HepG2 (cell line): ENCODE measurements at regions not wholly inside any gene's neighbourhood (a gene's known extent, or its start where the extent isn't known, plus 50 kb on each side); places are given as distances from the start of the nearest gene placed in this dataset.

Experiments used
- ATAC-seq: fragments of 200-7000 bp; cut with Tn5 transposase; 3 replicates; pipeline ENCODE4 v1.9.1; 2020; ENCODE audit warnings: mild to moderate bottlenecking, moderate library complexity
- BruUV-seq: library from RNA; stranded (reverse); fragments of 400-500 nt; replicated peaks from 2 replicates; lab custom pipeline; 2021; lab: Mats Ljungman, UMichigan
- CTCF ChIA-PET: fragments of 300-600 bp; formaldehyde crosslinking; extraction: SDS; loops from one replicate; lab custom pipeline; 2021; ENCODE audit warnings: low total read pairs, inconsistent platforms, low intra/inter-chr PET ratio; lab: Yijun Ruan, JAX
- POLR2A ChIA-PET: fragments of 350-600 bp; sonication (Branson Sonifier 250); formaldehyde crosslinking; loops from one replicate; lab custom pipeline; 2020; ENCODE audit warnings: antibody characterized with exemption, inconsistent platforms; lab: Yijun Ruan, JAX
- DNase-seq: peaks from one replicate; pipeline ENCODE4 v3.0.0-alpha.2; 2015; ENCODE audit warnings: low spot score
- FAIRE-seq: peaks from 3 replicates; lab custom pipeline; 2011; peaks lifted over from hg19 to GRCh38; lab: Jason Lieb, UNC
- H2AFZ ChIP-seq: one replicate; pipeline ENCODE4 v1.6.1; 2011; ENCODE audit warnings: low read length, inconsistent platforms
- H3K27ac ChIP-seq: fragments of 300-600 bp; 3 replicates; pipeline ENCODE4 v1.8.0; 2011; ENCODE audit warnings: mixed run types, mild to moderate bottlenecking, mixed read lengths, low read length, inconsistent platforms; ENCODE audit not compliant: insufficient read depth; ENCODE audit errors: extremely low read length
- H3K27me3 ChIP-seq, 2 experiments: fragments of 200-600 bp in 1 of 2; 2 replicates in 1 of 2; 3 replicates in 1 of 2; pipeline versions ENCODE4 v1.6.0 to v1.8.0; 2011; ENCODE audit warnings: low read length in 2 of 2, mild to moderate bottlenecking in 2 of 2, moderate library complexity in 2 of 2, inconsistent platforms in 1 of 2; ENCODE audit not compliant: insufficient read depth in 2 of 2, control insufficient read depth in 1 of 2
- H3K36me3 ChIP-seq, 2 experiments: fragments of 200-600 bp in 1 of 2; replicated peaks in 1 of 2; 2 replicates in 1 of 2; 3 replicates in 1 of 2; pipeline versions ENCODE4 v1.5.1 to v1.8.0; 2011; ENCODE audit warnings: low read length in 2 of 2, inconsistent platforms in 1 of 2; ENCODE audit not compliant: insufficient read depth in 2 of 2, control insufficient read depth in 1 of 2
- H3K4me1 ChIP-seq: 2 replicates; pipeline ENCODE4 v1.5.1; 2012; ENCODE audit warnings: low read length, inconsistent platforms; ENCODE audit not compliant: insufficient read depth
- H3K4me2 ChIP-seq: 2 replicates; pipeline ENCODE4 v1.6.0; 2011; ENCODE audit warnings: low read depth, low read length, inconsistent platforms
- H3K4me3 ChIP-seq, 3 experiments: fragments of 200-600 bp in 1 of 3; sonication (generic), shearing (Covaris generic) in 1 of 3; replicated peaks in 1 of 3; 2 replicates each; pipeline ENCODE4 v1.5.1; 2011 to 2016; ENCODE audit warnings: low read length in 3 of 3, inconsistent platforms in 2 of 3, low read depth in 2 of 3, mild to moderate bottlenecking in 2 of 3, control low read depth in 1 of 3, mixed read lengths in 1 of 3; ENCODE audit not compliant: insufficient read depth in 1 of 3
- H3K79me2 ChIP-seq: one replicate; pipeline ENCODE4 v1.6.1; 2011; ENCODE audit warnings: low read length, inconsistent platforms; ENCODE audit not compliant: insufficient read depth
- H3K9ac ChIP-seq: 2 replicates; pipeline ENCODE4 v1.6.0; 2011; ENCODE audit warnings: mild to moderate bottlenecking, low read depth, low read length, inconsistent platforms; ENCODE audit not compliant: insufficient read depth
- H3K9me3 ChIP-seq: 2 replicates; pipeline ENCODE4 v1.5.1; 2012; ENCODE audit warnings: mild to moderate bottlenecking, low read length
- H4K20me1 ChIP-seq: 2 replicates; pipeline ENCODE4 v1.6.0; 2011; ENCODE audit warnings: inconsistent platforms, mild to moderate bottlenecking, low read length, moderate library complexity; ENCODE audit not compliant: insufficient read depth
- ATF1 ChIP-seq: IDR thresholded peaks from 2 replicates; pipeline ENCODE4 v1.6.1; 2016; ENCODE audit warnings: mild to moderate bottlenecking, control low read depth
- ETV5 ChIP-seq: IDR thresholded peaks from 2 replicates; pipeline ENCODE4 v1.6.1; 2018; ENCODE audit warnings: missing biosample characterization, missing genetic modification reagents, inconsistent platforms, borderline replicate concordance
- GTF2F1 ChIP-seq: fragments of 150-350 bp; IDR thresholded peaks from 2 replicates; pipeline ENCODE4 v1.6.1; 2014; ENCODE audit warnings: low read length
- HES4 ChIP-seq: sonication (generic); formaldehyde crosslinking; IDR thresholded peaks from 2 replicates; pipeline ENCODE4 v1.9.0; 2021; ENCODE audit warnings: mild to moderate bottlenecking, missing genetic modification reagents, borderline replicate concordance
- KLF16 ChIP-seq, 2 experiments: sonication (generic) in 1 of 2; formaldehyde crosslinking in 1 of 2; IDR thresholded peaks; 2 replicates each; pipeline versions ENCODE4 v1.6.1 to v1.8.0; 2016 to 2023; ENCODE audit warnings: missing genetic modification reagents in 2 of 2, missing compliant biosample characterization in 1 of 2
- MAFF ChIP-seq: IDR thresholded peaks from 2 replicates; pipeline ENCODE4 v1.6.1; 2011; ENCODE audit warnings: low read depth, low read length, improper control_type of control experiment
- ZMYM4 ChIP-seq: sonication (generic); formaldehyde crosslinking; IDR thresholded peaks from 2 replicates; pipeline ENCODE4 v1.8.1; 2023; ENCODE audit warnings: mild to moderate bottlenecking, missing genetic modification reagents
- ZNF264 ChIP-seq: sonication (generic); formaldehyde crosslinking; IDR thresholded peaks from 2 replicates; pipeline ENCODE4 v1.4.0; 2020; ENCODE audit warnings: missing genetic modification reagents
- ZNF33B ChIP-seq: sonication (generic); formaldehyde crosslinking; IDR thresholded peaks from 2 replicates; pipeline ENCODE4 v1.5.1; 2020; ENCODE audit warnings: mild to moderate bottlenecking, missing genetic modification reagents
- WGBS: methylation state at CpG from one replicate; pipeline ENCODE4 v1.1.6; 2017; ENCODE audit warnings: low lambda C conversion rate; 5-methylcytosine and 5-hydroxymethylcytosine counted together
- in situ Hi-C: cut with HindIII; loops from 2 replicates; pipeline ENCODE4 v1.10.0; 2017; ENCODE audit warnings: low pct_unique_long_range_greater_than_20kb; ENCODE audit not compliant: extremely low pct_ligation_motif_present
- intact Hi-C: fragments of 100-400 bp; cut with micrococcal nuclease; formaldehyde crosslinking; loops from one replicate; pipeline ENCODE4 v1.10.0; 2022; ENCODE audit not compliant: unreplicated experiment
- TF ChIP-seq, protein P1 (sequence below): sonication (generic); formaldehyde crosslinking; IDR thresholded peaks from 2 replicates; pipeline ENCODE4 v1.8.0; 2022; ENCODE audit warnings: mild to moderate bottlenecking, missing genetic modification reagents; ENCODE audit not compliant: insufficient replicate concordance
- TF ChIP-seq, protein P2 (sequence below): sonication (generic); formaldehyde crosslinking; IDR thresholded peaks from 2 replicates; pipeline ENCODE4 v1.4.0; 2020; ENCODE audit warnings: mild to moderate bottlenecking, missing genetic modification reagents
- TF ChIP-seq, protein P3 (sequence below): sonication (generic); formaldehyde crosslinking; IDR thresholded peaks from 2 replicates; pipeline ENCODE4 v1.5.0; 2020; ENCODE audit warnings: mild to moderate bottlenecking, missing genetic modification reagents
- TF ChIP-seq, protein P4 (sequence below): sonication (generic); formaldehyde crosslinking; IDR thresholded peaks from 2 replicates; pipeline ENCODE4 v1.9.0; 2021; ENCODE audit warnings: missing genetic modification reagents, borderline replicate concordance
- TF ChIP-seq, protein P5 (sequence below): sonication (generic); formaldehyde crosslinking; IDR thresholded peaks from 2 replicates; pipeline ENCODE4 v1.9.0; 2021; ENCODE audit warnings: missing genetic modification reagents, borderline replicate concordance

DNA sequence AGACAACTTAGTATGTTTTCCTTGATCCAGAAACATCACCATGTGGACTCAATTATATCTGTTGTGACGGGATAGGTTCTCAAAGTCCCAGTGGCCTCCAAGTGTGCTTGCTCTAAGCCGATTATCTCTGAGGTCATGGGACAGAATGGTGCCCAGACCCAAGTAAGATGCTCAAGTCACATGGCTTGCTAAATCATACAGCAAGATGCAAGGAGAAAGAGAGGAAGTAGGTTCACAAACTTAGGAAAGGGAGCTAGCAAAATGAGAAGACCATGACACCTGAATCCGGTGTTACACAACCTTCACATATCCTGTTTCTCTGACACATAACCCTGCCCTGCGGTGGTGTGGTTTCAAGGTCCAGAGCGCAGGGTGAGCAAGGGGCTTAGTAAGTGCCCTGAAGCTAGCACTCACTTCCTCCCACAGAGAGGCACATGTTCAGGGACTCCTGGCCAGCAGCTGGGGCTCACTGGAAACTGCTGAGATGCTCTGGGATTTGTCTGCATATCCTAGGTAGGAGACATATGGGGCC is 590.9 kb upstream of the ANKRD30A start (continued):
- TF ChIP-seq GTF2F1 (no peak), HES4 (no peak), MAFF (no peak), ETV5 (CRISPR knock-in tag) (peak; percentile 29; the same call in 1 of the 2 replicates), ZNF264 (CRISPR knock-in tag) (peak; percentile 99), ZNF33B (no peak), ZMYM4 (CRISPR knock-in tag) (no peak)
- TF ChIP-seq, protein P1, sequence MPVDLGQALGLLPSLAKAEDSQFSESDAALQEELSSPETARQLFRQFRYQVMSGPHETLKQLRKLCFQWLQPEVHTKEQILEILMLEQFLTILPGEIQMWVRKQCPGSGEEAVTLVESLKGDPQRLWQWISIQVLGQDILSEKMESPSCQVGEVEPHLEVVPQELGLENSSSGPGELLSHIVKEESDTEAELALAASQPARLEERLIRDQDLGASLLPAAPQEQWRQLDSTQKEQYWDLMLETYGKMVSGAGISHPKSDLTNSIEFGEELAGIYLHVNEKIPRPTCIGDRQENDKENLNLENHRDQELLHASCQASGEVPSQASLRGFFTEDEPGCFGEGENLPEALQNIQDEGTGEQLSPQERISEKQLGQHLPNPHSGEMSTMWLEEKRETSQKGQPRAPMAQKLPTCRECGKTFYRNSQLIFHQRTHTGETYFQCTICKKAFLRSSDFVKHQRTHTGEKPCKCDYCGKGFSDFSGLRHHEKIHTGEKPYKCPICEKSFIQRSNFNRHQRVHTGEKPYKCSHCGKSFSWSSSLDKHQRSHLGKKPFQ (CRISPR knock-in tag), result no peak

DNA sequence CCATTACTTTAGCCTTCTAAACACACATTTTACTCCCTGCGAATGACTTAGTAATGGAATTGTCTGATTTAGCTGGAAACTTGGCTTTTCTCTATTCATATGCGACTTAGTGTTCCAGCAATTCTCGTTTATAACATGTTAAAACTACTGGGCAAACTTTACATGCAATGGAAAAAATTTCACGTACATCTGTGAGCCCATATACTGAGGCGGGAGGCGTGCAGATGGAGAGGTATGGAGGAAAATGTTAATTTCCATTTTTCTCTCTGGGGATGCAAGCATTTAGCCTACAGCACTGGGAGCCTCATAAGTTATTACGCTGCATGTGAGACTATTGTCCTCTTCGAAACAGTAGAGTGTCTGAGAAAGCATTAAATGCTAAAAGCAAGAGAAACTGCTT is 591.5 kb upstream of the ANKRD30A start:
- WGBS, result 27% methylated on average over 8 of the region's 8 CpGs
- in situ Hi-C loops, result no loop called here
- Histone ChIP-seq H3K27ac (no peak overlapping the region), H4K20me1 (no peaks in the 10 kb centered on the region), H2AFZ (no peak overlapping the region), H3K4me3 (no peak overlapping the region), H3K9ac (no peak overlapping the region), H3K79me2 (no peaks in the 10 kb centered on the region), H3K4me1 (no peaks in the 10 kb centered on the region), H3K4me2 (no peak overlapping the region), H3K9me3 (peaks cover 7% of the 10 kb centered on the region; the same call in 1 of the 2 replicates), H3K27me3 (no peaks in the 10 kb centered on the region), H3K36me3 (no peaks in the 10 kb centered on the region)
- CTCF ChIA-PET, result no interaction called here
- no peak for DNase-seq
- intact Hi-C loops, result no loop called here
- no peak for FAIRE-seq
- no peak for ATAC-seq
- BruUV-seq, result no TSS peak
- POLR2A ChIA-PET, result no interaction called here
- no peak for TF ChIP-seq ATF1 (CRISPR knock-in tag)
- TF ChIP-seq, protein P2, sequence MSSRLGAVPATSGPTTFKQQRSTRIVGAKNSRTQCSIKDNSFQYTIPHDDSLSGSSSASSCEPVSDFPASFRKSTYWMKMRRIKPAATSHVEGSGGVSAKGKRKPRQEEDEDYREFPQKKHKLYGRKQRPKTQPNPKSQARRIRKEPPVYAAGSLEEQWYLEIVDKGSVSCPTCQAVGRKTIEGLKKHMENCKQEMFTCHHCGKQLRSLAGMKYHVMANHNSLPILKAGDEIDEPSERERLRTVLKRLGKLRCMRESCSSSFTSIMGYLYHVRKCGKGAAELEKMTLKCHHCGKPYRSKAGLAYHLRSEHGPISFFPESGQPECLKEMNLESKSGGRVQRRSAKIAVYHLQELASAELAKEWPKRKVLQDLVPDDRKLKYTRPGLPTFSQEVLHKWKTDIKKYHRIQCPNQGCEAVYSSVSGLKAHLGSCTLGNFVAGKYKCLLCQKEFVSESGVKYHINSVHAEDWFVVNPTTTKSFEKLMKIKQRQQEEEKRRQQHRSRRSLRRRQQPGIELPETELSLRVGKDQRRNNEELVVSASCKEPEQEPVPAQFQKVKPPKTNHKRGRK (CRISPR knock-in tag), result no peak
- TF ChIP-seq, protein P3, sequence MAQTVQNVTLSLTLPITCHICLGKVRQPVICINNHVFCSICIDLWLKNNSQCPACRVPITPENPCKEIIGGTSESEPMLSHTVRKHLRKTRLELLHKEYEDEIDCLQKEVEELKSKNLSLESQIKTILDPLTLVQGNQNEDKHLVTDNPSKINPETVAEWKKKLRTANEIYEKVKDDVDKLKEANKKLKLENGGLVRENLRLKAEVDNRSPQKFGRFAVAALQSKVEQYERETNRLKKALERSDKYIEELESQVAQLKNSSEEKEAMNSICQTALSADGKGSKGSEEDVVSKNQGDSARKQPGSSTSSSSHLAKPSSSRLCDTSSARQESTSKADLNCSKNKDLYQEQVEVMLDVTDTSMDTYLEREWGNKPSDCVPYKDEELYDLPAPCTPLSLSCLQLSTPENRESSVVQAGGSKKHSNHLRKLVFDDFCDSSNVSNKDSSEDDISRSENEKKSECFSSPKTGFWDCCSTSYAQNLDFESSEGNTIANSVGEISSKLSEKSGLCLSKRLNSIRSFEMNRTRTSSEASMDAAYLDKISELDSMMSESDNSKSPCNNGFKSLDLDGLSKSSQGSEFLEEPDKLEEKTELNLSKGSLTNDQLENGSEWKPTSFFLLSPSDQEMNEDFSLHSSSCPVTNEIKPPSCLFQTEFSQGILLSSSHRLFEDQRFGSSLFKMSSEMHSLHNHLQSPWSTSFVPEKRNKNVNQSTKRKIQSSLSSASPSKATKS, result no peak
- TF ChIP-seq, protein P4, sequence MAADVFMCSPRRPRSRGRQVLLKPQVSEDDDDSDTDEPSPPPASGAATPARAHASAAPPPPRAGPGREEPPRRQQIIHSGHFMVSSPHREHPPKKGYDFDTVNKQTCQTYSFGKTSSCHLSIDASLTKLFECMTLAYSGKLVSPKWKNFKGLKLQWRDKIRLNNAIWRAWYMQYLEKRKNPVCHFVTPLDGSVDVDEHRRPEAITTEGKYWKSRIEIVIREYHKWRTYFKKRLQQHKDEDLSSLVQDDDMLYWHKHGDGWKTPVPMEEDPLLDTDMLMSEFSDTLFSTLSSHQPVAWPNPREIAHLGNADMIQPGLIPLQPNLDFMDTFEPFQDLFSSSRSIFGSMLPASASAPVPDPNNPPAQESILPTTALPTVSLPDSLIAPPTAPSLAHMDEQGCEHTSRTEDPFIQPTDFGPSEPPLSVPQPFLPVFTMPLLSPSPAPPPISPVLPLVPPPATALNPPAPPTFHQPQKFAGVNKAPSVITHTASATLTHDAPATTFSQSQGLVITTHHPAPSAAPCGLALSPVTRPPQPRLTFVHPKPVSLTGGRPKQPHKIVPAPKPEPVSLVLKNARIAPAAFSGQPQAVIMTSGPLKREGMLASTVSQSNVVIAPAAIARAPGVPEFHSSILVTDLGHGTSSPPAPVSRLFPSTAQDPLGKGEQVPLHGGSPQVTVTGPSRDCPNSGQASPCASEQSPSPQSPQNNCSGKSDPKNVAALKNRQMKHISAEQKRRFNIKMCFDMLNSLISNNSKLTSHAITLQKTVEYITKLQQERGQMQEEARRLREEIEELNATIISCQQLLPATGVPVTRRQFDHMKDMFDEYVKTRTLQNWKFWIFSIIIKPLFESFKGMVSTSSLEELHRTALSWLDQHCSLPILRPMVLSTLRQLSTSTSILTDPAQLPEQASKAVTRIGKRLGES, result no peak
- TF ChIP-seq KLF16 (CRISPR knock-in tag; IDR thresholded peaks at IDR 0.05), result no peak
- TF ChIP-seq, protein P5, sequence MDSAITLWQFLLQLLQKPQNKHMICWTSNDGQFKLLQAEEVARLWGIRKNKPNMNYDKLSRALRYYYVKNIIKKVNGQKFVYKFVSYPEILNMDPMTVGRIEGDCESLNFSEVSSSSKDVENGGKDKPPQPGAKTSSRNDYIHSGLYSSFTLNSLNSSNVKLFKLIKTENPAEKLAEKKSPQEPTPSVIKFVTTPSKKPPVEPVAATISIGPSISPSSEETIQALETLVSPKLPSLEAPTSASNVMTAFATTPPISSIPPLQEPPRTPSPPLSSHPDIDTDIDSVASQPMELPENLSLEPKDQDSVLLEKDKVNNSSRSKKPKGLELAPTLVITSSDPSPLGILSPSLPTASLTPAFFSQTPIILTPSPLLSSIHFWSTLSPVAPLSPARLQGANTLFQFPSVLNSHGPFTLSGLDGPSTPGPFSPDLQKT (CRISPR knock-in tag), result no peak
- no peak for TF ChIP-seq ZMYM4 (CRISPR knock-in tag)
